Activated CD8-positive, alpha-beta memory T cell treated with anti-CD3 and anti-CD28 coated beads, Interleukin-2, amount 50 U/mL, for 1 hour (primary cell): ENCODE measurements at regions not wholly inside any gene's neighbourhood (a gene's known extent, or its start where the extent isn't known, plus 50 kb on each side); places are given as distances from the start of the nearest gene placed in this dataset.
"Not testable (repeated sequence)": the region's sequence is repeated elsewhere in the genome, so short reads cannot be mapped to it uniquely, and the experiment has no call there.

Experiments
- DNase-seq: peaks from one replicate; pipeline ENCODE4 v3.0.0-alpha.2; 2020; ENCODE audit errors: extremely low read depth

- DNase-seq, result not testable (repeated sequence)
Measured at GRCh38 chr14:105678057-105678456, 151.7 kb downstream of the TMEM121 start.

DNA sequence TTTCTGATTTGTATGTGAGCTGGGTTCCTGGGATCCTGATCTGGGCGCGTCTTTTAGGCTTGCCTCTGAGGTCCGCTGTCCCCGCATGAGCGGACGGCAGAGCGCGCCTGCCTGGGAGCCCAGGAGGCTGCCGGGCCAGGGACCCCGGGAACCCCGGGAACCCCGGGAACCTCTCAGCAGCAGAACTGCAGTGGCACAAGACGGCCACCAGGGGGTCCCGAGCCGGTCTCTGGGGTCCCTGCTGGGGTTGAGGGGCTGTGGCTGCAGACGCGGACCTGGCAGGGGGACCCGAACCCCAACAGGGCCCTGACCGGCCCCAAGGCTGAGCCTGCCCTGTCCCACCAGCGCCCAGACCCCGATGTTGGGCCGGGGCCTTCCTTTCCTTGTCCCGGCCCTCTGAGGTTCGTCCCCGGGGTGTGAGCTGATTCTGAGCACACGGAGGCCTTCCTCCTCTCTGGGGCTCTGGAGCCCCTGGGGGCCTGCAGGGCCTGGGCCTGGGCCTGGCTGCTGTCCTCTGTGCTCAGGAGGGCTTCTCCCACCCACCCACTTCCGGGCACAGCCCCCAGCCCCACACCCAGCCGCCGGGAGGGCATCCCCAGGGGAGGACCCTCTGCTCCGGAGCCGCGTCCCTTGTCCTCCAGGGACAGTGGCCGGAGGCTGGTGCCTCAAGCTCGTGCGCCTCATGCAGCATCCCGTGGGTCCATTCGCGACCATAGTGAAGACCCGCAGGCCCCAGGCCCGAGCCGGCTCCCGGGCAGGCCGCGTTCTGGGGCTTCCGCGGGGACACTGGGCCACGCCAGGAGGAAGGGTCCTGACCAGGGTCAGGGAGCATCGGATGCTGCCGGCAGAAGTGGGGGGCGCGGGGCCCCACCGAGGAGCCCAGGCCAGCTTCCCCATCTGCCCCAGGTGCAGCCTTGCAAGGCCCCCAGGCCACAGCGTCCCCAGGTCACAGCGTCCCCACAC, 152.9 kb downstream of the TMEM121 start:
- DNase-seq, result not testable (repeated sequence)

- DNase-seq, result not testable (repeated sequence)
Measured at GRCh38 chr14:105679959-105680735, 153.8 kb downstream of the TMEM121 start.

DNA sequence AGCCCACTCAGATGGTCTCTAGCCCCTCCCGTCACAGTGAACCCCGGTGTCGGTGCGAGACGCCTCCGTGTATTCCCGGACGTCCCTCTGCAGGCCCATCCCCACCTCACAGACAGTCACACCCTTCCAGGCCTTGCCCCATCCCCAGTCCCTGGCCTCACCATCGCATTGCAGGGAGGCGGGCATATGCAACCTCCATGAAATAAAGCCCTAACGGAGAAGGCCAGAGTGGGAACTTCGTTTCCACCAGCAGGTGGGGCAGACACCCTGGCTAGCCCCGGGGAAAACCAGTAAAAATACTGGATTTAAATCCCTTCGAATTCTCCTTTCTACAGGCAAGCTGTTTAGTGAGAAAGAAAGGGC, 154.3 kb downstream of the TMEM121 start:
- not testable (repeated sequence) for DNase-seq

DNA sequence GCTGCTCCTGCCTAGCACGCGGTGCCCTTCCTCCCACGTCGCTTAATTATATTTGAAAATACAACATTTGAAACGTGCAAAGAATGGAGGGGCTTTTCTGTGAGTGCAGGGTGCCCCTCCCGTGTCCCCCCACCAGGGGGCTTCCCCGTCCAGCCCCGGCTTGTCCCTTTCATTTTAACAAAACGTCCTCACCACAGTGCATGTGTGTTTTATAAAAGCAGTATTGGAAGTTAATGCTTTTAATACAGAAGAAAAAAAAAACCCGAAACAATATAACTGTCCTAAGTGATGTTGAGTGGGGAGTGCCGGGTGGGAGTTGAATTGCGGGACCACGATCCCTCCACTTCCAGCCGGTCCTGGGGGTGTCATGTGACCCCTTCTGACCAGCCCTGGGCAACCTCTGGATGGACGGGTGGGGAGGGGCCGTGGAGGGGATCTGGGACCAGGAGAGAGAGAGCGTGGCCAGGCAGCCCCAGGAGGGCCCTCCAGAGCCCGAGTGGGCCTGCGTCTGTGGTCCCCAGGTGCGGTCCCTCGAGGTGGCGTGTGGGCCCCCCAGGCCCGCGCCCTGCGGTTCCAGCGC, 155.3 kb downstream of the TMEM121 start:
- DNase-seq, result not testable (repeated sequence)

DNA sequence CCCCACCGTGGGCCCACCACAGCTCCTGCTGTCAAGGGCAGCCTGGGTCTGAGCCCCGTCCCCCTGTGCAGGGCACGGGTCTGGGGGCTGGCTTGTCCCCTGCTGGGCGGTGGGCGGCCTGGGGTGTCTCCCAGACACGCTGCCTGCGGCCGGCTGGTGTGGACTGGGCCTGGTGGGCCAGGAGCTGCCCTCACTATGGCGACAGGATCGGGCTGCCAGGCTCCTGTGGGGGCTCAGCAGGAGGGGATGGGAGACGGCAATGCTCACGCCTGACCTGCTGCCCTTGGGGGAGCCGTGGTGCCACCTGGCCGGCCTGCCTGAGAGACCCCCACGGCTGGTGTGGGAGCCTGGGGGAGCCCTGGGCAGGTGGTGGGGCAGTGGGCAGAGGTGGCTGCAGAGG, 156.1 kb downstream of the TMEM121 start:
- DNase-seq, result not testable (repeated sequence)

GRCh38 chr14:105682956-105683570, 156.7 kb downstream of the TMEM121 start:
- no peak for DNase-seq

GRCh38 chr14:105684056-105684455, 157.7 kb downstream of the TMEM121 start:
- not testable (repeated sequence) for DNase-seq

DNA sequence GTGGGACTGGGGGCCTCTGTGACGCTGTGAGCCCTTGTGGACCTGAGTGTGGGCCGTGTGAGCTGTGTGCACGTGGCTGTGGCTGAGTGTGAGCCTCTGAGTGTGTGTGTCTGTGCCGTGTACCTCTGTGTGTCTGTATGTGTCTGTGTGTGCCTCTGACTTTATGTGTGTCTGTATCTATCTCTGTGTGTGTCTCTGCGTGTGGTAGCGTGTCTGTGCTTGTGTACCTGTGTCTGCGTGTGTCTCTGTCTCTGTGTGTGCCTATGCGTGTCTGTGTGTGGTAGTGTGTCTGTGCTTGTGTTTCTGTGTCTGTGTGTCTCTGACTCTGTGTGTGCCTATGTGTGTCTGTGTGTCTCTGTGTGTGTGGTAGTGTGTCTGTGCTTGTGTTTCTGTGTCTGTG, 158.2 kb downstream of the TMEM121 start:
- not testable (repeated sequence) for DNase-seq

DNA sequence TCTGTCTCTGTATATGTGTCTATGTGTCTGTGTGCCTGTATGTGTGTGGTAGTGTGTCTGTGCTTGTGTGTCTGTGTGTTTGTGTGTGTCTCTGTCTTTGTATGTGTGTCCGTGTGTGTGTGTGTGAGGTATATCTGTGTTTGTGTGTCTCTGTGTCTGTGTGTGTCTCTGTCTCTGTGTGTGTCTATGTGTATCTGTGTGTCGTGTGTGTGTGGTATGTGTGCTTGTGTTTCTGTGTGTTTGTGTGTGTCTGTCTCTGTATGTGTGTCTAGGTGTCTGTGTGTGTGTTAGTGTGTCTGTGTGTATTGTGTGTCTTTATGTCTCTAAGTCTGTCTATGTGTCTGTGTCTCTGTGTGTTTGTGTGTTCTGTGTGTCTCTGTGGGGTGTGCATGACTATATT, 158.6 kb downstream of the TMEM121 start:
- DNase-seq, result no peak

DNA sequence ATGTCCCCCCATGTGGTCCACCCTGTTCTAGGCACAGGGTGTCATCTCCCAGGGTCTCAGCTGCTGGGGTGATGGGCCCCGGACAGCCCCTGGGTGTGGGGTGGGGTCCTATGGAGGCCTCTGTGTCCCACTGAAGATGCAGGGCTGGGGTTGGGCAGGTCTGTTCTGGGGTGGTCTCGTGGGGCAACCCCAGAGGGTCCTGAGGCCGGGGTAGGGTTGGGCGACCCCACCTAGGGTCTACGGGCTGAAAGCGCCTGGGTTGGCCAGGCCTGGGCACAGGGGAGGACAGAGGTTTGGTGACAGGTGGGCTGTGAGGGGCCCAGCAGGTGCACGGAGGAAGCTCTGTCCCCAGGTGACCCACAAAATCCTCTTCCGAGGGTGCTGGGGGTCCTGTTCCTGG, 159.2 kb downstream of the TMEM121 start:
- DNase-seq, result not testable (repeated sequence)

DNA sequence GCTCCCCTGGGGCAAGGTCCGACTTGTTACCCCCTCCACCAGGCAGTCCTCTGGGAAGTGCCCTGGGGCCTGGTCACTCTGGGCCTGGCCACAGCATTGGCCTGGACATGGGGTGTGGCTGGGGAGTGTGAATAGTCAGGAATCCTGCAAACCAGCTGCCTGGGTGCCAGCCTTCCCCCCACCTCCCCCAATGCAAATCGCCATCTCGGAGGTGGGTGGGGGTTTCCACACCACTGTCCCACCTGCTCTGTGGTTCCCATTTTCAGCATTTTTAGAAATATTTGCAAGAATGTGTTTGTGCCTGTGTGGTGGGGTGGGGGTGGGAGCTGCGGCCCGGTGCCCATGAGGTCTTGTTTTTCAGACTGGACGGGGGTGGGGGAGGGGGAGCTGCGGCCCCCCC, 159.7 kb downstream of the TMEM121 start:
- not testable (repeated sequence) for DNase-seq

GRCh38 chr14:105686462-105687170, 160.2 kb downstream of the TMEM121 start:
- not testable (repeated sequence) for DNase-seq

GRCh38 chr14:105687171-105688022, 161.0 kb downstream of the TMEM121 start:
- not testable (repeated sequence) for DNase-seq

DNA sequence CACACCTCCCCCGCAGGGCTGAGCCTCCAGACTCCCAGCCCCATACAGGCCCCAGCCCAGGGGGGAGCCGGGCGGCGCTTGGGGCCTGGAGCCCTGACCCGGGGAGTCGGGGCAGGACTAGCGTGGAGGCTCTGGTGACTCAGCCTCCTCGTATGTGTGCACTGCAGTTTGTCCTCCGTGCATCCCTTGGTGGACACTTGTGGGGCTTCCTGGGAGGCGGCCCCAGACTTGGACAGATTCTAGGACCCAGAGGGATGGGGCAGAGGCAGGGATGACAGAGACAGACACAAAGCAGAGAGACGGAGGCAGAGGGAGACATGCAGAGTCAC, 161.6 kb downstream of the TMEM121 start:
- not testable (repeated sequence) for DNase-seq

GRCh38 chr14:105688664-105689221, 162.4 kb downstream of the TMEM121 start:
- DNase-seq, result not testable (repeated sequence)

- no peak for DNase-seq
Measured at GRCh38 chr14:105689722-105690121, 163.3 kb downstream of the TMEM121 start.

DNA sequence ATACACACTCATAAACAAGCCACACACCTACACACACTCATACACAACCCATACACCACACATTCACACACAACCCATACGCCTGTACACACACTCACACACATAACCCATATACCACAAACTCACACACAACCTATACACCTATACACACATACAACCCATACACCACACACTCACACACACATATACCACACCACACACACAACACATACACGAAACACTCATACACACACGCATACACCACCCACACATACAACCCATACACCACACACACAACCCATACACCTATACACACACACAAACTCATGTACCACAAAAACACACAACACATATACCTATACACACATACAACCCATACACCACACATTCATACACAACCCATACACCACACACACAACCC, 164.3 kb downstream of the TMEM121 start:
- no peak for DNase-seq

GRCh38 chr14:105691321-105692109, 165.1 kb downstream of the TMEM121 start:
- DNase-seq, result not testable (repeated sequence)
